Kidney (tissue), 13 donors: ENCODE measurements at regions not wholly inside any gene's neighbourhood (a gene's known extent, or its start where the extent isn't known, plus 50 kb on each side); places are given as distances from the start of the nearest gene placed in this dataset.
"Not testable (repeated sequence)": the region's sequence is repeated elsewhere in the genome, so short reads cannot be mapped to it uniquely, and the experiment has no call there.

ENCODE experiments used
- DNase-seq, 5 donors: peaks; one replicate each; pipeline ENCODE4 v3.0.0-alpha.2; 2013 to 2020
- FAIRE-seq: peaks from 2 replicates; lab custom pipeline; 2012; peaks lifted over from hg19 to GRCh38; lab: Jason Lieb, UNC
- H3K27ac ChIP-seq, 2 donors: one replicate each; pipeline ENCODE4 v1.7.0; 2013; ENCODE audit warnings: low read depth in 2 of 2, low read length in 2 of 2, inconsistent platforms in 1 of 2
- H3K27me3 ChIP-seq: one replicate; pipeline ENCODE4 v1.7.1; 2013; ENCODE audit warnings: low read length, inconsistent platforms; ENCODE audit not compliant: control insufficient read depth, insufficient read depth
- H3K36me3 ChIP-seq, 3 donors: one replicate each; pipeline versions ENCODE4 v1.7.0 to v1.7.1; 2013; ENCODE audit warnings: low read length in 3 of 3, control low read depth in 1 of 3, inconsistent platforms in 1 of 3; ENCODE audit not compliant: insufficient read depth in 3 of 3, control insufficient read depth in 2 of 3
- H3K4me1 ChIP-seq, 3 donors: one replicate each; pipeline versions ENCODE4 v1.7.0 to v1.7.1; 2013; ENCODE audit warnings: low read length in 3 of 3, inconsistent platforms in 1 of 3, low read depth in 1 of 3; ENCODE audit not compliant: control insufficient read depth in 2 of 3, insufficient read depth in 2 of 3
- H3K4me3 ChIP-seq, 3 donors: one replicate each; pipeline versions ENCODE4 v1.7.0 to v1.8.1; 2013; ENCODE audit warnings: low read length in 3 of 3, control low read depth in 1 of 3, inconsistent platforms in 1 of 3
- H3K9ac ChIP-seq, 3 donors: one replicate each; pipeline versions ENCODE4 v1.7.0 to v1.7.1; 2013; ENCODE audit warnings: low read length in 3 of 3, control low read depth in 1 of 3, inconsistent platforms in 1 of 3
- H3K9me3 ChIP-seq, 3 donors: one replicate each; pipeline versions ENCODE4 v1.7.0 to v1.7.1; 2013; ENCODE audit warnings: low read length in 3 of 3, control low read depth in 1 of 3, inconsistent platforms in 1 of 3; ENCODE audit not compliant: control insufficient read depth in 2 of 3, insufficient read depth in 1 of 3
- intact Hi-C: fragments of 100-400 bp; cut with DNase I; formaldehyde crosslinking; loops from one replicate; pipeline ENCODE4 v1.11.1; 2022
- TF ChIP-seq, protein P1 (sequence below): IDR thresholded peaks from 3 replicates; pipeline ENCODE4 v1.5.1; 2012; ENCODE audit warnings: mild to moderate bottlenecking, moderate library complexity, borderline replicate concordance; ENCODE audit not compliant: insufficient read depth; ENCODE audit errors: extremely low read depth
- donor health status: control.
- donor health status: control.
- donor health status: control.
- donor health status: control.
- donor health status: control.
- donor health status: DM: yes; HTN: yes; CAD: no.
- donor health status: Normal renal cell carcinoma (clear cell type).

DNA sequence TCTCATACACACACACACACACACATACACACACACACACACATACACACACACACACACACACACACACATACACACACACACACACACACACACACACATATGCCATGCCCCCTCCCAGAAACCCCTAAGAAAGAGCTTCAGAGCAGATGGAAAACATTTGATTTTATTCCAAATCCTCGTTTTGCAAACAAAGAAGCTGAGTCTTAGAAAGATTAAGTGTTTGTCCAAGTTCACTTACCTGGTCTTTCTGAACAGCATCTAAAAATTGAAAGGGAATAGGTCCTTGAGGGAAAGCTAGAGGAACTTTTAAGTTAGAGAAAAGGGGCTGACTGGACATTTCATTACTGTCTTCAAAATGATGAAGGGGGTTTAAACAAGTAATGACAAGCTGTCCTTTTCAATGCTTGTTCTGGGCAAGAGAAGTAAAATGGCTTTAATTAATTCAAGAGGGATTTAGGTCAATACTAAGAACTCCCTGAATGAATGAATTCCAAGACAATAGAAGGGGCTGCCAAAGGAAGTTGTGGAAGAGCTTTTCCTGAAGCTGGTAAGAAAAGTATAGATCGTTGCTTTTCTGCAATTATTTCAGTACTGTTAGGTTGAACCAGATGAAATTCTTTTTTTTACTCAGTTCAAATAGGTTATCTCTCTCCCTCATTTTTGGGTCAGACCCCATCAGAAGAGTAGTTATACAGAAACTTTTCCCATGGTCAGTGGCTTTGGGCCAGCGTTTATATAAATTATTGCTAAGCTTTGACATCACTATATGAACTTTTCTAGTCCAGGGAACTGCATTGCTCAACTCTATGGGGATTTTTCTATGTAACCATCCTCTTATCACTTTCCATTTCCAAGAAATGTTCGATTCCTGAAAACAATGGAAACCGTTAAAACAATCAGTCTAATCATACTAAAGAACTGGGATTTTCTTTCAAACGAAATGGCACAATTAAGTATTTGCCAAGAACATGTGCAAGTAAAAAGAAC is 261.4 kb downstream of the MTERF1 start:
- Histone ChIP-seq H3K27ac (no peak overlapping the region), H3K4me1 (no peaks in the 10 kb centered on the region), H3K36me3 (no peaks in the 10 kb centered on the region), H3K9me3 (no peaks in the 10 kb centered on the region), H3K4me3 (no peak overlapping the region), H3K27me3 (no peaks in the 10 kb centered on the region), H3K9ac (no peak overlapping the region)
- TF ChIP-seq, protein P1, sequence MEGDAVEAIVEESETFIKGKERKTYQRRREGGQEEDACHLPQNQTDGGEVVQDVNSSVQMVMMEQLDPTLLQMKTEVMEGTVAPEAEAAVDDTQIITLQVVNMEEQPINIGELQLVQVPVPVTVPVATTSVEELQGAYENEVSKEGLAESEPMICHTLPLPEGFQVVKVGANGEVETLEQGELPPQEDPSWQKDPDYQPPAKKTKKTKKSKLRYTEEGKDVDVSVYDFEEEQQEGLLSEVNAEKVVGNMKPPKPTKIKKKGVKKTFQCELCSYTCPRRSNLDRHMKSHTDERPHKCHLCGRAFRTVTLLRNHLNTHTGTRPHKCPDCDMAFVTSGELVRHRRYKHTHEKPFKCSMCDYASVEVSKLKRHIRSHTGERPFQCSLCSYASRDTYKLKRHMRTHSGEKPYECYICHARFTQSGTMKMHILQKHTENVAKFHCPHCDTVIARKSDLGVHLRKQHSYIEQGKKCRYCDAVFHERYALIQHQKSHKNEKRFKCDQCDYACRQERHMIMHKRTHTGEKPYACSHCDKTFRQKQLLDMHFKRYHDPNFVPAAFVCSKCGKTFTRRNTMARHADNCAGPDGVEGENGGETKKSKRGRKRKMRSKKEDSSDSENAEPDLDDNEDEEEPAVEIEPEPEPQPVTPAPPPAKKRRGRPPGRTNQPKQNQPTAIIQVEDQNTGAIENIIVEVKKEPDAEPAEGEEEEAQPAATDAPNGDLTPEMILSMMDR: no peak
- DNase-seq: peak in 2 of 5 donors; percentile 25 to 58
- no peak for FAIRE-seq
- intact Hi-C loops: no loop called here

DNA sequence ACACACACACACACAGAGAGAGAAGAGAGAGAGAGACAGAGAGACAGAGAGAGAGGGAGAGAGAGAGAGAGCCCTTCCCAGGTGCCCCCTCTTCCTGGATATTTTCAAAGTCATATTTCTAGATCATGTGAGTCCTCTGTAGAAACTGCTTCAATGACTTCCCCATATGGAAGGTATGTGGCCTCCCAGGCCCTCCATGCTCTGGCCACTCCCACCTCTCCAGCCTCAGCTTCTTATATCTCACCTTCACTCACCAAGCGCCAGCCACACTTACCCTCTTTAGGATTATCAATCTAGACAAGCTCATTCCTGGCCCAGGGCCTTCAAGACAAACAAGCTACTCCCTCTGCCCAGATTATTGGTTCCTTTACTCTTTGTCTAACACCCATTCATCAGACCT is 259.7 kb downstream of the MTERF1 start:
- Histone ChIP-seq H3K9me3 (no peaks in the 10 kb centered on the region), H3K4me3 (no peak overlapping the region), H3K9ac (no peak overlapping the region), H3K4me1 (no peaks in the 10 kb centered on the region), H3K36me3 (no peaks in the 10 kb centered on the region), H3K27ac (no peak overlapping the region), H3K27me3 (no peaks in the 10 kb centered on the region)
- TF ChIP-seq, protein P1: no peak
- no peak for FAIRE-seq
- intact Hi-C loops: no loop called here
- no peak for DNase-seq

DNA sequence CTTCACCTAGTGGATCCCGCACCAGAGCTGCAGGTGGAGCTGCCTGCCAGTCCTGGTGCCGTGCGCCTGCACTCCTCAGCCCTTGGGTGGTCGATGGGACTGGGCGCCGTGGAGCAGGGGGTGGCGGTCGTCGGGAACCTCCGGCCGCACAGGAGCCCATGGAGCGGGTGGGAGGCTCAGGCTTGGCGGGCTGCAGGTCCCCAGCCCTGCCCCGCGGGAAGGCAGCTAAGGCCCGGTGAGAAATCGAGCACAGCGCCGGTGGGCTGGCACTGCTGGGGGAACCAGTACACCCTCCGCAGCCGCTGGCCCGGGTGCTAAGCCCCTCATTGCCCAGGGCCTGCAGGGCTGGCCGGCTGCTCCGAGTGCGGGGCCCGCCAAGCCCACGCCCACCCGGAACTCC is 253.2 kb downstream of the MTERF1 start:
- DNase-seq, H3K27me3 ChIP-seq, intact Hi-C loops, H3K9me3 ChIP-seq, H3K27ac ChIP-seq, H3K4me1 ChIP-seq, H3K36me3 ChIP-seq, H3K4me3 ChIP-seq, FAIRE-seq, H3K9ac ChIP-seq: not testable (repeated sequence)

DNA sequence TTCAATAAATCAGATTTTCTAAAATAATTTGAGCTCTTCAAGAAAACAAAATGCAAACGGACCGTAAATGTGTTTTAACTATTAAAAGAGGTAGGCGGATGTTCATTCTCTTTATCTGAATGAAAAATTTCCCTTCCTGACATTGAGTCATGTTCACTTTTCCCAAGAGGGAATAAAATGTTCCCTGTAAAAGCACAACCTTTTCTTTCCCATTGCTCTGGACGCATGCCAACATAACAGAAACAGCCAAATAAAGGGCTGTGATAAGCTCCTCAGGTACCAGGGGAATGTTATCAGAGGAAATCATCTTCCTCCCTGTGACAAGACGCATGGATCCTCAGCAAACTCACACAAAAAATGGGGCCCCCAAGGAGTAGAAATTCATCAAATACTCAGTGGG is 251.8 kb downstream of the MTERF1 start:
- H3K9ac ChIP-seq: no peak overlapping the region
- DNase-seq (peak in 1 of 5 donors; percentile 27), FAIRE-seq (no peak)
- H3K36me3 ChIP-seq: no peaks in the 10 kb centered on the region
- intact Hi-C loops: no loop called here
- no peaks in the 10 kb centered on the region for H3K9me3 ChIP-seq
- H3K4me1 ChIP-seq: no peaks in the 10 kb centered on the region
- no peaks in the 10 kb centered on the region for H3K27me3 ChIP-seq
- no peak overlapping the region for H3K4me3 ChIP-seq
- TF ChIP-seq, protein P1: no peak
- H3K27ac ChIP-seq: no peak overlapping the region
